H9 (cell line): ENCODE measurements at regions not wholly inside any gene's neighbourhood (a gene's known extent, or its start where the extent isn't known, plus 50 kb on each side); places are given as distances from the start of the nearest gene placed in this dataset.

ENCODE experiments used
- DNase-seq: peaks from one replicate; pipeline ENCODE4 v3.0.0-alpha.2; 2017
- H2AFZ ChIP-seq: one replicate; pipeline ENCODE4 v1.6.1; 2013; ENCODE audit warnings: mild to moderate bottlenecking, low read length, control low read depth, moderate library complexity
- H2AK5ac ChIP-seq: 2 replicates; pipeline ENCODE4 v1.6.1; 2013; ENCODE audit warnings: low read length, control low read depth, mixed read lengths; ENCODE audit not compliant: insufficient read length
- H2BK120ac ChIP-seq: one replicate; pipeline ENCODE4 v1.6.1; 2013; ENCODE audit warnings: low read depth, mild to moderate bottlenecking, low read length, control low read depth, inconsistent platforms; ENCODE audit not compliant: poor library complexity, severe bottlenecking
- H2BK12ac ChIP-seq: 2 replicates; pipeline ENCODE4 v1.6.1; 2013; ENCODE audit warnings: low read length, control low read depth, mixed read lengths, low read depth; ENCODE audit not compliant: insufficient read length
- H2BK15ac ChIP-seq: 2 replicates; pipeline ENCODE4 v1.6.1; 2013; ENCODE audit warnings: low read depth, low read length, control low read depth
- H2BK20ac ChIP-seq: one replicate; pipeline ENCODE4 v1.6.1; 2013; ENCODE audit warnings: low read depth, mild to moderate bottlenecking, low read length, control low read depth, inconsistent platforms; ENCODE audit not compliant: poor library complexity, severe bottlenecking
- H2BK5ac ChIP-seq: 2 replicates; pipeline ENCODE4 v1.6.1; 2013; ENCODE audit warnings: low read length, control low read depth, mixed read lengths; ENCODE audit not compliant: insufficient read length
- H3K14ac ChIP-seq: 2 replicates; pipeline ENCODE4 v1.6.1; 2013; ENCODE audit warnings: low read length, control low read depth; ENCODE audit not compliant: insufficient read depth
- H3K18ac ChIP-seq: 2 replicates; pipeline ENCODE4 v1.6.1; 2013; ENCODE audit warnings: low read depth, mild to moderate bottlenecking, mixed read lengths, low read length, control low read depth; ENCODE audit not compliant: insufficient read length
- H3K23ac ChIP-seq: 2 replicates; pipeline ENCODE4 v1.6.1; 2013; ENCODE audit warnings: low read length, control low read depth, mixed read lengths, low read depth; ENCODE audit not compliant: insufficient read length
- H3K23me2 ChIP-seq: 2 replicates; pipeline ENCODE4 v1.6.1; 2013; ENCODE audit warnings: low read depth, mild to moderate bottlenecking, mixed read lengths, low read length, control low read depth; ENCODE audit not compliant: insufficient read length, poor library complexity, severe bottlenecking
- H3K27ac ChIP-seq: 2 replicates; pipeline ENCODE4 v1.5.1; 2013; ENCODE audit warnings: low read length, control low read depth, mixed read lengths, low read depth; ENCODE audit not compliant: insufficient read length
- H3K27me3 ChIP-seq: 2 replicates; pipeline ENCODE4 v1.6.1; 2013; ENCODE audit warnings: low read length, control low read depth, inconsistent platforms; ENCODE audit not compliant: insufficient read depth
- H3K4ac ChIP-seq: 2 replicates; pipeline ENCODE4 v1.6.1; 2013; ENCODE audit warnings: low read depth, mild to moderate bottlenecking, control low read depth, inconsistent platforms, low read length, moderate library complexity
- H3K4me1 ChIP-seq: 2 replicates; pipeline ENCODE4 v1.6.1; 2013; ENCODE audit warnings: low read length, control low read depth, inconsistent platforms; ENCODE audit not compliant: insufficient read depth
- H3K4me2 ChIP-seq: 2 replicates; pipeline ENCODE4 v1.6.1; 2013; ENCODE audit warnings: low read length, control low read depth, mixed read lengths; ENCODE audit not compliant: insufficient read length, insufficient read depth
- H3K56ac ChIP-seq: 2 replicates; pipeline ENCODE4 v1.6.1; 2013; ENCODE audit warnings: low read depth, mild to moderate bottlenecking, mixed read lengths, low read length, control low read depth; ENCODE audit not compliant: insufficient read length
- H3K79me1 ChIP-seq: 2 replicates; pipeline ENCODE4 v1.6.1; 2013; ENCODE audit warnings: low read depth, mild to moderate bottlenecking, moderate library complexity, low read length, control low read depth, inconsistent platforms; ENCODE audit not compliant: insufficient read depth, poor library complexity, severe bottlenecking
- H3K79me2 ChIP-seq: 2 replicates; pipeline ENCODE4 v1.6.1; 2013; ENCODE audit warnings: low read length, control low read depth, inconsistent platforms; ENCODE audit not compliant: insufficient read depth
- H3K9ac ChIP-seq: 2 replicates; pipeline ENCODE4 v1.6.1; 2013; ENCODE audit warnings: low read length, control low read depth, mixed read lengths; ENCODE audit not compliant: insufficient read length; ENCODE audit errors: extremely low read depth
- H3K9me3 ChIP-seq: one replicate; pipeline ENCODE4 v1.6.1; 2013; ENCODE audit warnings: low read depth, low read length, inconsistent platforms; ENCODE audit not compliant: control insufficient read depth
- H3T11ph ChIP-seq: one replicate; pipeline ENCODE4 v1.6.1; 2013; ENCODE audit warnings: mild to moderate bottlenecking, low read length, control low read depth, inconsistent platforms
- H4K20me1 ChIP-seq: one replicate; pipeline ENCODE4 v1.6.1; 2013; ENCODE audit not compliant: control insufficient read depth, insufficient read length, insufficient read depth
- H4K5ac ChIP-seq: 2 replicates; pipeline ENCODE4 v1.6.1; 2013; ENCODE audit warnings: low read depth, mild to moderate bottlenecking, mixed read lengths, low read length, control low read depth; ENCODE audit not compliant: insufficient read length
- H4K8ac ChIP-seq: replicated peaks from 2 replicates; pipeline ENCODE4 v1.6.1; 2013; ENCODE audit warnings: low read length, control low read depth, mixed read lengths, low read depth; ENCODE audit not compliant: insufficient read length
- H4K91ac ChIP-seq: 2 replicates; pipeline ENCODE4 v1.6.1; 2013; ENCODE audit warnings: low read depth, mild to moderate bottlenecking, moderate library complexity, mixed read lengths, low read length, control low read depth; ENCODE audit not compliant: insufficient read length
- H3K27ac Mint-ChIP-seq, 3 experiments: 2 replicates in 2 of 3; 3 replicates in 1 of 3; pipeline ENCODE4 v1.8.0; 2020 to 2021; ENCODE audit warnings: mixed read lengths in 3 of 3, mild to moderate bottlenecking in 1 of 3, moderate library complexity in 1 of 3
- H3K27me3 Mint-ChIP-seq: 2 replicates; pipeline ENCODE4 v1.8.0; 2021; ENCODE audit warnings: low read depth, mild to moderate bottlenecking, moderate library complexity, mixed read lengths
- H3K36me3 Mint-ChIP-seq, 3 experiments: 2 replicates in 2 of 3; 3 replicates in 1 of 3; pipeline ENCODE4 v1.8.0; 2020 to 2021; ENCODE audit warnings: low read depth in 3 of 3, mixed read lengths in 3 of 3; ENCODE audit not compliant: insufficient read depth in 1 of 3
- H3K4me1 Mint-ChIP-seq, 2 experiments: 2 replicates each; pipeline ENCODE4 v1.8.0; 2020; ENCODE audit warnings: mixed read lengths in 2 of 2
- H3K4me3 Mint-ChIP-seq, 2 experiments: 2 replicates in 1 of 2; 3 replicates in 1 of 2; pipeline ENCODE4 v1.8.0; 2020 to 2021; ENCODE audit warnings: mild to moderate bottlenecking in 2 of 2, mixed read lengths in 2 of 2, moderate library complexity in 1 of 2
- H3K9me3 Mint-ChIP-seq, 2 experiments: 2 replicates in 1 of 2; 3 replicates in 1 of 2; pipeline ENCODE4 v1.8.0; 2020; ENCODE audit warnings: mild to moderate bottlenecking in 2 of 2, mixed read lengths in 2 of 2, moderate library complexity in 1 of 2
- WGBS: extraction: QIAGEN DNeasy Blood & Tissue Kit; methylation state at CpG from one replicate; pipeline ENCODE4 v1.1.7; 2013; ENCODE audit warnings: missing lambda C conversion rate, low lambda C conversion rate, mixed read lengths; ENCODE audit not compliant: insufficient read length; ENCODE audit errors: extremely low coverage; 5-methylcytosine and 5-hydroxymethylcytosine counted together
- TF ChIP-seq, protein P1 (sequence below): fragments of 200-600 bp; sonication (generic); conservative IDR thresholded peaks from 3 replicates; pipeline ENCODE4 v1.8.0; 2021; ENCODE audit warnings: antibody characterized with exemption, mild to moderate bottlenecking

DNA sequence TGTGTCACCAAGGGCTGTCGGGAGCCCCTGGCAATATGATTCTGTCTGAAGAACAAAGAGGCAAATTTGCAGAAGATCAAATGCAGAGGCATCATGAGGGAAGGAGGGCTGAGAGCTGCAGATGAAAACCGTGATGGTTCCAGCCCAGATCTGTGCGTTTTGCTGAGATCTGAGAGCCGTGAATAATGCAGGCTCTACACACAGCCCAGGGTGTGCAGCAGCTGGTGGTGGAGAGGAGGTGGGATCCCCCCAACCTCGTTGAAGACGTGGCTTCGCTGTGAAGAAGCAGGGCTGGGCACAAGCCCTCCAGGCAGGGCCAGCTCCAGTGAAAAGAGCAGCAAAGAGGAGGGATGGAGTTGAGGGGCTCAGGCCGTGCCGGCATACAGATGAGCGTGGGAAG lies 75.5 kb downstream of the TSPAN17 start:
- Histone ChIP-seq H3K23me2 (no peaks in the 10 kb centered on the region), H3K27me3 (no peaks in the 10 kb centered on the region), H3K79me1 (no peaks in the 10 kb centered on the region), H3K18ac (no peak overlapping the region), H4K5ac (no peak overlapping the region), H3K4me2 (no peak overlapping the region), H2BK12ac (no peak overlapping the region), H3K9me3 (no peaks in the 10 kb centered on the region), H2BK15ac (no peak overlapping the region), H3K23ac (no peak overlapping the region), H2BK120ac (no peak overlapping the region), H2BK20ac (no peak overlapping the region), H3K27ac (no peak overlapping the region), H4K20me1 (no peaks in the 10 kb centered on the region), H3K9ac (no peak overlapping the region), H2BK5ac (no peak overlapping the region), H3K79me2 (no peaks in the 10 kb centered on the region), H4K8ac (no peak overlapping the region), H2AFZ (no peak overlapping the region), H4K91ac (no peak overlapping the region), H3K4me1 (peaks cover 3% of the 10 kb centered on the region; the same call in 1 of the 2 replicates), H3K14ac (no peak overlapping the region; the same call in 1 of the 2 replicates), H3K56ac (no peak overlapping the region), H3T11ph (no peak overlapping the region), H2AK5ac (no peak overlapping the region), H3K4ac (no peak overlapping the region)
- Mint-ChIP-seq H3K9me3 (no peaks in the 10 kb centered on the region), H3K36me3 (no peaks in the 10 kb centered on the region), H3K4me3 (no peak overlapping the region), H3K4me1 (peaks cover 25 to 50% of the 10 kb centered on the region in 2 experiments), H3K27ac (no peak overlapping the region), H3K27me3 (peaks cover 9% of the 10 kb centered on the region)
- TF ChIP-seq, protein P1, sequence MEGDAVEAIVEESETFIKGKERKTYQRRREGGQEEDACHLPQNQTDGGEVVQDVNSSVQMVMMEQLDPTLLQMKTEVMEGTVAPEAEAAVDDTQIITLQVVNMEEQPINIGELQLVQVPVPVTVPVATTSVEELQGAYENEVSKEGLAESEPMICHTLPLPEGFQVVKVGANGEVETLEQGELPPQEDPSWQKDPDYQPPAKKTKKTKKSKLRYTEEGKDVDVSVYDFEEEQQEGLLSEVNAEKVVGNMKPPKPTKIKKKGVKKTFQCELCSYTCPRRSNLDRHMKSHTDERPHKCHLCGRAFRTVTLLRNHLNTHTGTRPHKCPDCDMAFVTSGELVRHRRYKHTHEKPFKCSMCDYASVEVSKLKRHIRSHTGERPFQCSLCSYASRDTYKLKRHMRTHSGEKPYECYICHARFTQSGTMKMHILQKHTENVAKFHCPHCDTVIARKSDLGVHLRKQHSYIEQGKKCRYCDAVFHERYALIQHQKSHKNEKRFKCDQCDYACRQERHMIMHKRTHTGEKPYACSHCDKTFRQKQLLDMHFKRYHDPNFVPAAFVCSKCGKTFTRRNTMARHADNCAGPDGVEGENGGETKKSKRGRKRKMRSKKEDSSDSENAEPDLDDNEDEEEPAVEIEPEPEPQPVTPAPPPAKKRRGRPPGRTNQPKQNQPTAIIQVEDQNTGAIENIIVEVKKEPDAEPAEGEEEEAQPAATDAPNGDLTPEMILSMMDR, result no peak
- no CpG with 5 or more reads among the region's 10 CpGs for WGBS
- no peak for DNase-seq
